Stromal cell of bone marrow (primary cell): ENCODE measurements at regions not wholly inside any gene's neighbourhood (a gene's known extent, or its start where the extent isn't known, plus 50 kb on each side); places are given as distances from the start of the nearest gene placed in this dataset.

Experiments
- DNase-seq: peaks from one replicate; pipeline ENCODE4 v3.0.0-alpha.2; 2012; ENCODE audit warnings: low read depth

GRCh38 chr1:87508247-87508787, 179.6 kb downstream of the LMO4 start:
- DNase-seq = peak; percentile 25

- no peak for DNase-seq
These were observed 181.9 kb downstream of the LMO4 start for GRCh38 chr1:87510540-87510939.

- DNase-seq = no peak
These were observed 182.8 kb downstream of the LMO4 start for GRCh38 chr1:87511449-87511848.

- DNase-seq = no peak
These were observed 183.8 kb downstream of the LMO4 start for GRCh38 chr1:87512431-87512830.

GRCh38 chr1:87513255-87513654, 184.6 kb downstream of the LMO4 start:
- DNase-seq = no peak

GRCh38 chr1:87513966-87514660, 185.4 kb downstream of the LMO4 start:
- no peak for DNase-seq

- no peak for DNase-seq
These were observed 187.1 kb downstream of the LMO4 start for GRCh38 chr1:87515781-87516180.

GRCh38 chr1:87518794-87519193, 190.1 kb downstream of the LMO4 start:
- DNase-seq = no peak

- no peak for DNase-seq
These were observed 192.8 kb downstream of the LMO4 start for GRCh38 chr1:87521452-87521851.

GRCh38 chr1:87523466-87523865, 194.8 kb downstream of the LMO4 start:
- DNase-seq = no peak

- DNase-seq = no peak
These were observed 195.5 kb downstream of the LMO4 start for GRCh38 chr1:87524021-87524754.

- no peak for DNase-seq
These were observed 200.3 kb downstream of the LMO4 start for GRCh38 chr1:87528754-87529517.

- no peak for DNase-seq
These were observed 201.5 kb downstream of the LMO4 start for GRCh38 chr1:87530042-87530807.

GRCh38 chr1:87535551-87535950, 206.9 kb downstream of the LMO4 start:
- DNase-seq = no peak

- DNase-seq = no peak
These were observed 210.5 kb downstream of the LMO4 start for GRCh38 chr1:87539147-87539546.

GRCh38 chr1:87542697-87543096, 214.0 kb downstream of the LMO4 start:
- no peak for DNase-seq

GRCh38 chr1:87549738-87550137, 221.1 kb downstream of the LMO4 start:
- no peak for DNase-seq

- DNase-seq = no peak
These were observed 224.8 kb downstream of the LMO4 start for GRCh38 chr1:87553511-87553910.

GRCh38 chr1:87555366-87555765, 226.7 kb downstream of the LMO4 start:
- DNase-seq = no peak

GRCh38 chr1:87556326-87556725, 227.6 kb downstream of the LMO4 start:
- peak; percentile 12 for DNase-seq

- no peak for DNase-seq
These were observed 230.2 kb downstream of the LMO4 start for GRCh38 chr1:87558921-87559320.

GRCh38 chr1:87560137-87560536, 231.5 kb downstream of the LMO4 start:
- no peak for DNase-seq
